ENCODE measurements at regions not wholly inside any gene's neighbourhood (a gene's known extent, or its start where the extent isn't known, plus 50 kb on each side); places are given as distances from the start of the nearest gene placed in this dataset.

GRCh38 chr9:107760469-107761242 is 271.1 kb upstream of the KLF4 start:
- no TSS peak for BruUV-seq (replicated peaks)
- H3K4me3 Mint-ChIP-seq (ENCODE audit: unreplicated experiment): no peak overlapping the region

GRCh38 chr9:107759823-107760166 is 270.2 kb upstream of the KLF4 start:
- no peak overlapping the region for H3K27ac Mint-ChIP-seq (ENCODE audit: low read depth, unreplicated experiment)
- no peak overlapping the region for H3K4me3 Mint-ChIP-seq (ENCODE audit: unreplicated experiment)
- BruUV-seq (replicated peaks): no TSS peak
- no peaks in the 10 kb centered on the region for H3K36me3 Mint-ChIP-seq (ENCODE audit: insufficient read depth, unreplicated experiment)
- DNase-seq (ENCODE audit: unreplicated experiment): no peak
- no peaks in the 10 kb centered on the region for H3K9me3 Mint-ChIP-seq (ENCODE audit: unreplicated experiment)
- no peaks in the 10 kb centered on the region for H3K27me3 Mint-ChIP-seq (ENCODE audit: insufficient read depth, unreplicated experiment)
- ChIA-PET CTCF (no interaction called here), POLR2A (no interaction called here)
- peaks cover 10% of the 10 kb centered on the region for H3K4me1 Mint-ChIP-seq (ENCODE audit: insufficient read depth, unreplicated experiment)
- TF ChIP-seq CTCF (IDR thresholded peaks at IDR 0.05; ENCODE audit: unreplicated experiment): no peak
- intact Hi-C loops (cut with micrococcal nuclease): no loop called here

More at GRCh38 chr9:107760469-107761242, 271.1 kb upstream of the KLF4 start:
- no peaks in the 10 kb centered on the region for H3K9me3 Mint-ChIP-seq (ENCODE audit: unreplicated experiment)
- ChIA-PET POLR2A (no interaction called here), CTCF (no interaction called here)
- peaks cover 1% of the 10 kb centered on the region for H3K4me1 Mint-ChIP-seq (ENCODE audit: insufficient read depth, unreplicated experiment)
- no peak for TF ChIP-seq CTCF (IDR thresholded peaks at IDR 0.05; ENCODE audit: unreplicated experiment)
- intact Hi-C loops (cut with micrococcal nuclease): no loop called here
- no peaks in the 10 kb centered on the region for H3K27me3 Mint-ChIP-seq (ENCODE audit: insufficient read depth, unreplicated experiment)
- no peaks in the 10 kb centered on the region for H3K36me3 Mint-ChIP-seq (ENCODE audit: insufficient read depth, unreplicated experiment)
- DNase-seq (ENCODE audit: unreplicated experiment): no peak
- no peak overlapping the region for H3K27ac Mint-ChIP-seq (ENCODE audit: low read depth, unreplicated experiment)

GRCh38 chr9:107759009-107759822 is 269.6 kb upstream of the KLF4 start:
- TF ChIP-seq CTCF (IDR thresholded peaks at IDR 0.05; ENCODE audit: unreplicated experiment): no peak
- Mint-ChIP-seq H3K27me3 (ENCODE audit: insufficient read depth, unreplicated experiment) (no peaks in the 10 kb centered on the region), H3K27ac (ENCODE audit: low read depth, unreplicated experiment) (no peak overlapping the region), H3K9me3 (ENCODE audit: unreplicated experiment) (no peaks in the 10 kb centered on the region), H3K36me3 (ENCODE audit: insufficient read depth, unreplicated experiment) (no peaks in the 10 kb centered on the region), H3K4me1 (ENCODE audit: insufficient read depth, unreplicated experiment) (peaks cover 14% of the 10 kb centered on the region), H3K4me3 (ENCODE audit: unreplicated experiment) (no peak overlapping the region)
- no TSS peak for BruUV-seq (replicated peaks)
- POLR2A ChIA-PET: no interaction called here
- DNase-seq (ENCODE audit: unreplicated experiment): no peak
- intact Hi-C loops (cut with micrococcal nuclease): no loop called here
- CTCF ChIA-PET: interaction anchor here (0.5 to 0.6 kb wide), 3 partner anchors 8 to 825 kb away, joined by 3 to 4 read pairs (median 3); no protein-coding TSS in a partner anchor

GRCh38 chr9:107756091-107756490 is 266.5 kb upstream of the KLF4 start:
- H3K36me3 Mint-ChIP-seq (ENCODE audit: insufficient read depth, unreplicated experiment): peaks cover 2% of the 10 kb centered on the region
- intact Hi-C loops (cut with micrococcal nuclease): no loop called here
- CTCF ChIA-PET: interaction anchor here (0.7 kb wide), 2 partner anchors 16 to 536 kb away, joined by 3 read pairs; no protein-coding TSS in a partner anchor

More at GRCh38 chr9:107756091-107756490, 266.5 kb upstream of the KLF4 start:
- no peak overlapping the region for H3K4me3 Mint-ChIP-seq (ENCODE audit: unreplicated experiment)
- TF ChIP-seq CTCF (IDR thresholded peaks at IDR 0.05; ENCODE audit: unreplicated experiment): no peak
- POLR2A ChIA-PET: interaction anchor here (0.8 kb wide), 1 partner anchor 23 kb away, joined by 5 read pairs; no protein-coding TSS in a partner anchor
- DNase-seq (ENCODE audit: unreplicated experiment): no peak
- peak overlapping the region; percentile 54 for H3K27ac Mint-ChIP-seq (ENCODE audit: low read depth, unreplicated experiment)
- BruUV-seq (replicated peaks): no TSS peak
- no peaks in the 10 kb centered on the region for H3K27me3 Mint-ChIP-seq (ENCODE audit: insufficient read depth, unreplicated experiment)
- no peaks in the 10 kb centered on the region for H3K9me3 Mint-ChIP-seq (ENCODE audit: unreplicated experiment)
- peaks cover 26% of the 10 kb centered on the region for H3K4me1 Mint-ChIP-seq (ENCODE audit: insufficient read depth, unreplicated experiment)
